DMS153 treated with DMSO at 0.1 percent for 48 hours (cell line): ENCODE measurements at regions not wholly inside any gene's neighbourhood (a gene's known extent, or its start where the extent isn't known, plus 50 kb on each side); places are given as distances from the start of the nearest gene placed in this dataset.
"Not testable (repeated sequence)": the region's sequence is repeated elsewhere in the genome, so short reads cannot be mapped to it uniquely, and the experiment has no call there.

Source experiments
- DNase-seq: peaks from one replicate; lab custom pipeline; 2025; ENCODE audit not compliant: unreplicated experiment; lab: John Stamatoyannopoulos, UW

- no peak for DNase-seq
Observed at GRCh38 chr7:16933296-16934279, 51.8 kb upstream of the AGR3 start.

- no peak for DNase-seq
Observed at GRCh38 chr7:16934722-16935340, 53.0 kb upstream of the AGR3 start.

DNA sequence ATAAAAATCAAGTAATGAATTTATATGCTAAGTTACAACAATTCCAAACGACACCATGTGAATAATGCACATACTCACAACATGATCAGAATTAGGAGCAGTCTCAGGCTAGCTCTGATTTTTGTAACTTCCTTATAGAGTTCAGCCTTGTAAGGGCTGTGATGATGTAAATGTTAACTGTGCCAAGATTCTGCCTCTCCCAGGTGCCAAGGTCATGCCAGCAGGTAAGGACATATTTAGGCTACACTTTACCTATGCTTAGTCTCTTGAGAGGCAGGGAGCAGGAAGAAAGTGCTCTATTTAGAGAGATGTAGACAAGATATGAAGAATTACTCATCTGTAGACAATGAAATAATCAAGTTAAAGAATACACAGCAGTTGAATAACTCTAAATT is 53.6 kb upstream of the AGR3 start:
- DNase-seq = no peak

DNA sequence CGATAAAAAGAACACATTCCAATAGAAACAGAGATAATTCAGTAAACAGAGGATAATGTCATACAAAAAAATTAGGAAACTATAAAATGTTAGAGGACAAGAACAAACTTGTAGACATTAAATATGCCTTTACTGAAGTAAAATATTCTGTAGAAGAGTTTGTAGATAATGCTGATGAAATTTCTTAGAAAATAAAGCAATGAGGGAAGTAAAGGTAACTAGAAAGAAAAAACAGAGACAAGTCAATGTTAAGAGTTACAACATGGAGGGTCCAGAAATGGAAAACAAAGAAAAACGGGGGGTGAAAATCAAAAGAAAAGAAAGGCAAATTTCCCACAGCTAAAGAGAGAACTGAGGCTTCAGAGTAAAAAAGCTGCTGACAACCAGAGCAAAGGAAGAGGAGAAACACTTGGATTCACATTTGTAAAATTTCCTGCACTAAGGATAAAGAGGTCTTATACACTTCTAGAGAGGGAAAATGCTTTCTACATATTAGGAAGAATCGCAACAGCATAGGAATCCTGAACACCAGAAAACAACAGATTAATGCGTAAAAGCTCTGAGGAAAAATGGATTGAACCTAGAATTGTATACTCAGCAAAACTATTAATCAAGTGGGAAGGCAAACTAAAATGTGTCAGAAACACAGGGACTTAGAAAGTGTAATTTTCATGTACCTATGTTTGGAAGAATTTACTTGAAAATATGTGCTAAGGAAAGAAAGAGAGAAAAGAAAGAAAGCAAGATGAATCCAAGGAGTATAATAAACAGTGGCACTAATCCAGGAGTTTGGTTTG is 55.0 kb upstream of the AGR3 start:
- DNase-seq = no peak

GRCh38 chr7:16939161-16939560 is 57.4 kb upstream of the AGR3 start:
- DNase-seq = no peak

- no peak for DNase-seq
Observed at GRCh38 chr7:16940776-16941175, 59.0 kb upstream of the AGR3 start.

GRCh38 chr7:16942929-16943509 is 61.2 kb upstream of the AGR3 start:
- no peak for DNase-seq

- no peak for DNase-seq
Observed at GRCh38 chr7:16944936-16945335, 63.2 kb upstream of the AGR3 start.

GRCh38 chr7:16945372-16945771 is 63.6 kb upstream of the AGR3 start:
- DNase-seq = no peak

DNA sequence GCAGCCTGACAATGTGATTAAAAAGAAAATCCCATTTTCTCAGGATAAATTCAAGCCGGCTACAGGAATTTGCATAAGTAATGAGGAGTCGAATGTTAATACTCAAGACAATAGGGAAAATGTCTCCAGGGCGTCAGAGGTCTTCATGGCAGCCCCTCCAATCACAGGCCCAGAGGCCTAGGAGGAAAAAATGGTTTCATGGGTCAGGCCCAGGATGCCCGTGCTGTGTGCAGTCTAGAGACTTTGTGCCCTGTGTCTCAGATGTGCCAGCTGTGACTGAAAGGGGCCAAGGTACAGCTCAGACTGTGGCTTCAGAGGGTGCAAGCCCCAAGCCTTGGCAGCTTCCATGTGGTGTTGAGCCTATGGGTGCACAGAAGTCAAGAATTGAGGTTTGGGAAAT is 66.3 kb upstream of the AGR3 start:
- not testable (repeated sequence) for DNase-seq

DNA sequence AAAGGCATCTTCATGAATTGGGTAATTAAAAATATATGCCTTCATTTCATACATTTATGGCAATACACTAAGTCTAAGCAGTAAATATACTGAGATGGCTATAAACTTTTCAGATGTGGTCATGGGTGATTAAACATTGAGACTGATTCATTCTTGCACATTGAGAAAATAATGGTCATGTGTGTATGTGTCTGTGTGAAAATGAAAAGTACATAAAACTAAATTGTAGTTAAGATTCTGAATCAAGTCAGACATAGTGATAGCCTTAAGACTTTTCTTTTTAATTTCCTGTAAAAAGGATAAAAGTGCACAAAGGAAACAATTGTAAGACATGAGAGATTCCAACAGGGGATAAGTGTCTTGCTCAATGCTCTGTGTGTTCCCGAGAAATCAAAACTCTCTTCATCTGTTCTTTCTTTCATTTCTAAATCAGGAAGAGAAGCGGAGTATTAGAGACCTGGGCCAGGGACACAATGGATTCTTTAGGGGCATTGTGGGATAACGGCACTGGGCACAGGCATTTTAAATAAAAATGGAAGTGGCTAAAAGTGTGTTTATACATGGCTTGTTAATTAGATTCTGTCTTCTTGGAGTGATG is 69.8 kb upstream of the AGR3 start:
- DNase-seq = no peak

DNA sequence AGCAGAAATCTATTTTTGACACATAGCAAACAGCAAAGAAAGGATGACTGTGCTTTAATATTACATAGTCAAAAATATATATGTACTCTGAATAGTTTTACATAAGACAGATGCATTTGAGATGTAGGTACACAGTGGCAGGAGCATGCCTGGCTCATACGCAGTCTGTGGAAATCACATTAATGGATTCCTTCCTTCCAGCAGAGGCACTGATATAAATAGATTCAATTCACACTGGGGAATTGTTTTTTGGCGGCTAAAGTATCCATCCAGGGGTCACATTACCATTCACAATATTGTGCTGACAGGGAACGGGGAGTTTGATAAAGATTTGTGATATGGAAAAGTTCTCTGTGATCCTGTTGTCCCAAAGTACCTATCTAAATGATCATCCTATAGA is 72.5 kb upstream of the AGR3 start:
- DNase-seq = no peak

- DNase-seq = no peak
Observed at GRCh38 chr7:16958724-16959123, 76.9 kb upstream of the AGR3 start.

- DNase-seq = no peak
Observed at GRCh38 chr7:16960337-16960965, 78.7 kb upstream of the AGR3 start.

- no peak for DNase-seq
Observed at GRCh38 chr7:16961641-16962040, 79.9 kb upstream of the AGR3 start.

DNA sequence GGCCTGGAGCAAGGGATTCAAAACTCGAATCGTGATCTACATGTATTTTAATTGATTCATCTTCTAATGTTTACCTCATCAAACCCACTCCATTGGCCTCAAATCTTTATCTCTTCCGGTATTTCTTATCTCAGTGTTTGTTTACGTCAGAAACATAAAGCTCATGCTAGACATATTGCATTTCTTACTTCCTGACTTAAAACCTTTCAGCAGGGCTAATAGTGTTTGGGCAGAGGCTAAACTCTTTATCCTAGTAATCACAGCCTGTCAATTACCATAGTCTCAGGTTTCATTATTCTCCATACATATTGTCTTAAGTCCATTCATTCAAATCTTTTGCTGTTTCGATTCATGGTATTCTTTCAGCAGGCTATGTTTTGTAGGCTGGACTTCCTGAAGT is 81.3 kb upstream of the AGR3 start:
- no peak for DNase-seq

DNA sequence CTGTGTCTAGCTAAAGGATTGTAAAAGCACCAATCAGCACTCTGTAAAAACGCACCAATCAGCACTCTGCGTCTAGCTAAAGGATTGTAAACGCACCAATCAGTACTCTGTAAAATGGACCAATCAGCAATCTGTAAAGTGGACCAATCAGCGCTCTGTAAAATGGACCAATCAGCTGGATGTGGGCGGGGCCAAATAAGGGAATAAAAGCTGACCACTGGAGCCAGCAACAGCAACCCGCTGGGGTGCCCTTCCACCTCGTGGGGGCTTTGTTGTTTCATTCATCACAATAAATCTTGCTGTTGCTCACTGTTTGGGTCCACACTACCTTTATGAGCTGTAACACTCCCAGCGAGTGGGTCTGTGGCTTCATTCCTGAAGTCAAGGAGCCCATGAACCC is 83.9 kb upstream of the AGR3 start:
- DNase-seq = not testable (repeated sequence)

- DNase-seq = no peak
Observed at GRCh38 chr7:16967300-16967811, 85.6 kb upstream of the AGR3 start.

DNA sequence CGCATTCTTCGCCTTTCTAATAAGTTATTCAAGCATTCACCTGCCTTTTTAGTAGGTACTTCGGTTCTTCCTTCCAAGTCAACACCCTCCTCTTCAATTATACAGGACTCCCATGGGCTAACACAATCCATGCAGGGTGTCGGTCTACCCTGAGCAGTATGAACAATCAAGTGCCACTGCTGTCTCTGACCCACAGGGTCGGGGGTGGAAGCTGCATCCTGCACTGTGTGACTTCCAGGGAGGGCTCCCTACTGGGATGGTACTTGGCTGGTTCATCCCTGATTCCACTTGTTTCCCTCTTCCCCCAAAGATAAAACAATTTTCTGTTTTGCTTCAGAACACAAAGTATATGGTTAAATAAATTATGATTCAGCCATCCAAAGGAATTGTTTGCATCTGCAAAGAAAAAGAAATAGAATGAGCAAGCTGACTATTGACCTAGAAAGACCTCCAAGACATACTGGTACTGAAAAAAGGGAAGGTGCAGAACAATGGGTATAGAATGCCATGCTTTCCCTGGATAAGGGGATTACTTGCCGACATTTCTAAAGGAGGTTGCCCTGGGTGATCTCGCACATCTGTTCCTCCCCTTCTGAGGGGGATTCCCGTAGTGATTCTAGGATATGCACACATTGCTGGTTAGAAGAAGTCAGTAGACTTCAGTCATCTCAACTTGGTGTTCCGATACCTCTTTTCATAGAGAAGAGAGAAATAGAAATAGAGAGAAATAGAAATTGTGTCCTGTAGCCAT is 89.1 kb upstream of the AGR3 start:
- DNase-seq = no peak
